ENCODE measurements at regions not wholly inside any gene's neighbourhood (a gene's known extent, or its start where the extent isn't known, plus 50 kb on each side); places are given as distances from the start of the nearest gene placed in this dataset.

DNA sequence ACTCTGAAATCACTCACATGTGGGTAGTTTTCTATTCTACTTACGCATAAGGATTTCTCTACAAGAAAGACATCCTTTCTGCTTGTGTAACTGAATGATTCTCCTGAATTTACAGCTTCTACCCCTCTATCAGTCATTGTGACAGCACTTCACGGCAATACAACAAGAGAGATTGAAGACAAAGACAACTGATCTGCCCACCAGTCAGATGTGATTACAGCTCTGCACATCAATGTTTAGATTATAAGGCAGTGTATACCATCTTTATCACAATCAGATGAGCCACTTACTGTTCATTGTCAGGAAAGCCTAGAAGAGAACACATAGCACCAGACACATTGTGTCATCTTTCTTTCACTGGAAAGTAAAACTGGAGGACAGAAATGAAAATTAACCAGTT, 324.4 kb downstream of the CENPC start:
- no peak for DNase-seq

DNA sequence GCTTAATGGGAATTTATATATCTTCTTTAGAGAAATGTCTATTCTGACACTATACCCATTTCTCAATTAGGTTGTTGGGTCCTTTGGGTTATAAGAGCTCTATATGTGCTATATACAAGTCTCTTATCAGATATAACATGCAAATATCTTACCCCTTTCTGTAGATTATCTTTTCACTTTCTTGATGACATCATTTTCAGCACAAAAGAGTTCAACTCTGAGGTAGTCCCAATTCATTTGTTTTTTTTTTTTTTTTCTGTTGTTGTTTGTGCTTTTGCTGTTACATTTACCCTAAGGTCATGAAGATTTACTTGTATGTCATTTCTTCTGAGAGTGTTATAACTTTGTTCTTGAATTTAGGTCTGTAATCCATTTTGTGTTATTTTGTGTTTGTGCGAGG, 326.4 kb downstream of the CENPC start:
- no peak for DNase-seq

DNA sequence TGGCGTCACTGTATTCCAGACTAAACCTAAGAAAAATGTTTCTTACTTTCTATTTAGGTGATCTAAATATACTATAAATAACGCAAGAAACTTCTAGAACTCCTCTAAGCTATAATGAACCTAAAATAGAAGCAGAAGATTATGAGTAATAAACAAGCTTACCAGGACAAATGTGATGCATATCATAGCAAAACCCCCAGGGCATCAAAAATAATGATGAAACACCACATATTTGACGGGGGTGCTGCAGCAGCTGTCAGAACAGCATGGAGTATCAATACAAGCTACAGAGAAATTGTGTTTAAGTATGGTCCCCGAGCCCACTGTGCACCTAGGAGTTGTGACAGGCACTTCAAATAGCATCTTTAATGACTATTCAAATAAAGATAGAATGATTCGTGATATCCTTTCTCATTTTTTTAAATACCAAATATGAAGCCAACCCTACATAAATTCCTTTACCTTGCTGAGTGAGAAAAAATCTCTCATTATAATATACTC, 337.3 kb downstream of the CENPC start:
- DNase-seq, result no peak

DNA sequence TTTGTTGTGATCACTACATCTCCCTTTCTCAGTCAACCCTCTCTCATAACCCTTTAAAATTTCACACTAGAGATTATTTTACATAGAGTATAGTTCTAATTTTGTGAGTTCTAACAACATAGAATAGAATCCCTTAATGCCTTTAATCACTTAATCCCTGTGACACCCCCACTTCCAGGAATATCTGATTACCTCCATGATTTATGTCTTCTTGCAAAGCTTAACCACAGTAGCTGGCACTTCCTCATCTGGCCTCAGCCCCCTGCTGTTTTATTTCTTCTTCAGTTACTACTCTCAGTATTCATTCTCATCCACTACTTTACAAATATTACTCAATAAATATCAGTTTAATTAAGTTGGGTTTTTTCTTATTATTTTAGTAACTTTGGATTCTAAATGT, 340.9 kb downstream of the CENPC start:
- DNase-seq, result no peak

DNA sequence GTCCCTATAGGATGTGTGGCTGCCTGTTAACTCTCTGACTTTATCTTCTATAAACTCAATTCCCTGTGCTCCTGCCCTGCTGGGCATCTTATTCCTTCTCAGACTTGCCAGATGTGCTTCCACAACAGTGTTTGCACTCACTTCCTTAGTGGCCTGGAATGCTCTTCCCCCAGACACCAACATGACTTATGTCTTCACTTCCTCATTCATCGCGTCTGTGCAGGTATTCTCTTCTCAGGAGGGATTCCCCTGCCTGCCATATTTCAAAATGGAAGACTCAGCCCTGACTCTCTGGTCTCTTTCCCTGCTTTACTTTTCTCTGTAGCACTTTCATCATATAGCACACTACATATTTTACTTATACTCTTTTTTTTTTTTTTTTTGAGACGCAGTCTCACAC, 344.0 kb downstream of the CENPC start:
- DNase-seq, result no peak

DNA sequence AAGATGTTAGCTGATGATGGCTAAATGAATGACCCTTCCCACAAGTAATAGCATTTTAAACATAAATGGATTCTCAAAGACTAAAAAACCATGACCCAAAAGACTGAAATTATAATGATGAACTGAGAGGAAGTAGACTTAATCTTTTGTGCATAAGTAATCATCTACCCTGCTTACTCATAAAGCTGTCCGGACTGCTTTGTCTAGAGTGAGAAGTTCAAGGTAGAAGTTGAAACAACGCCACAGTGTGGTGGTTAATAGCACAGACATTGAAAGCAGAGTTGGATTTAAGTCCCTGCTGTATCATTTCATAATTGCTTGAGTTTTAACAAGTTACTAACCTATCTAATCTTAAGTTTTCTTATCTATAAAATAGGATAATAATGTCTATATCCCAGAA, 346.6 kb downstream of the CENPC start:
- no peak for DNase-seq

DNA sequence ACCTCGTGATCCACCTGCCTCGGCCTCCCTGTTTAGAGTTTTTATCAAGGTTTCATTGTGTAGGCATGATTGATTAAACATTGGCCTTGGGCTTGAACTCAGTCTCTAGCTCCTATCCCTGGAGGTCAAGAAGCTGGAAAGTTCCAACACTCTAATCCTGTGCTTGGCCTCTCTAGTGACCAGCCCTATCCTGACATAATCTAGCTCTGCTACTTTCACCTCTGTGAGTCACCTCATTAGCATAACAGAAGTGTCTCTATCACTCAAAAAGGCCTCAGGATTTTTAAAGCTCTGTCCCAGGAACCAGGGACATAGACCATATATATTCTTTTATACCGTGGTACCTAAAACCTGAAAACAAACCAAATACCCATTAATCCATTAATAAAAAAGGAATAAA, 377.5 kb downstream of the CENPC start:
- DNase-seq, result no peak

DNA sequence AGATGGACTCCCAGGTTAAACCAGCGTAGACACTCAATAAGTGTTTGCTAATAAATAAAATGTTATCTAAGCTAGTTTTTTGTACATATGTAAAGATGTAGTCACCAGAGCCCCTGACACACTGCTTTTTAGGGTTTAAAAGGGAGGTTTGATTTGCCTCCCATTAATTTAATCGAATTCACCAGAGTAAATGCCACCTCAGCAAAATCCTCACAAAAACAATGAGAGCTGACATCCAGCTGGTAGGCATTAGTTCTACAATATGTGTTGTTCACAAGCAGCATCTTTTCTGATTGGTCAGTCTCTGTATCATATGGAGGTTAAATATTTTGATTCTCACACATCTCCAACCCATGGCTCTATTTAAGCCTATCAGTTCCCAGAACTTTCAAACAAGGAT, 382.6 kb downstream of the CENPC start:
- DNase-seq, result no peak

DNA sequence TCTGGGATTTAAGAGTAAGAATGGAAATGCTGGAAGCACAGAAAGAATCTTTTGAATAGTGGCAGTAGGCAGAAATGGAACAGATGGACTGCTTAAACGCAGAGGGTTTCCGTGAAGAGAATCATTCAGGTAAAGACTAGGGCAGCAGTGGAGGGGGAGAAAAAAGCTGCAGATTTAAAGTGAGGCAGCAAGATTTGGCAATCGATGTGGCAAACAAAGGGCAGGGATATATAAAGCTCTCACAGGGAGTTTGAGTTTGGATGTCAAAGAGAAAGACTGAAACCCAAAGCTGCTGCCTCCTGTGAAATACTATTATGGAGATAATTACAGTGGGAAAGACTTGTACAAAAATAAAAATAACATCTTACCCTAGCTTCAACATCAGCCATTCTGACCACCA, 384.0 kb downstream of the CENPC start:
- no peak for DNase-seq

DNA sequence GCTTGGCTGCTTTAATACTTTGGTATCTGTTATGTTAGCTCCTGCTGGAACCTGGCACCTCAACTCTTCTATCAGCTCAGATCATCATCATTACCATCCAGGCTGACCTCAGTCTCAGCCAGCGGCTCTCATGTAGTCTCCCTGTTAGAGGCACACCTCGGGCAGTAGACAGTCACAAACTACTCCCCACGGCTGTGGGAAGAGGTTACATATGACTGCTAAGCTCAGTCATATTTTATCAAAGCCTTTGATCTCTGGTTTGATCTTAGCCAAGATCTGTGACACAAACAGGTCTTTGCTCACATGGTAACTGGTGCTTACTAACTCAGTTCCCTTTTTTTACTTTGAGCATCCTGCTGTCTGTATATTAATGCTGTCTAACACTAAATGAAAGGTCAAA, 384.9 kb downstream of the CENPC start:
- no peak for DNase-seq

DNA sequence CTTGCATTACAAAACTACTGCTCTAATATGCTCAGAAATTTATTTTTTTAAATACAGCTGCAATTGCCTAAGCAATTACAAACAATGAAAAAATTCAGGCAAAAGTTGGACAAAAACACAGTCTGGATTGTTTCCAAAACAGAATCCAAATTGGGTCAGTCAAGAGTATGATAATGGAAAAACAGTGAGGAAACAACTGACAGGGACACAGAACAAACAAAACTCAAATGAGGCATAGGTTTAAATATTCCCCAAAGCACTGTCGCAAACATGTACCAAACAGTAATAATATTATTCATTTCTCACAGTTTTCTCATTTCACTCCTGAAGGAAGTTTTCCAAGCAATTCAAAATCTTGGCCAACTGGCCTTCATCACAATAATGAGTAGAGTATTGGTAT, 386.6 kb downstream of the CENPC start:
- DNase-seq, result no peak

DNA sequence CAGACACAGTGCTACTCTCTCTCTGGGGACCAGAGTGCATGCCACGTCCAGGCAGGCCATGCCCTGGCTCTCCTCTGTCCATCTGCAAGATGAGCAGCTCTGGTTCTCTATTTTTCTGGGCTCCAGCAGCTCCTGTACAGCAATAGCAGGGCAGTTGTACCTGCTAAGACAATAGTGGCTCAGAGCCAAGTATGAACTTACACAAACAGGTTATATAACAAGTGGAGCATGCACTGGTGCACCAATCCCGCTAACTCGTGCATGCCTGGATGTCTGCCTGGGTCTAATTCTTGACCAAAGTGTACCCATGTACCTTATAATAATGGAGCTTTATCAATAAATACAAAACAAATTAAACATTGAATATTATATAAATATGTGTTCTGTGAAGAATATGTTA, 392.3 kb downstream of the CENPC start:
- no peak for DNase-seq

DNA sequence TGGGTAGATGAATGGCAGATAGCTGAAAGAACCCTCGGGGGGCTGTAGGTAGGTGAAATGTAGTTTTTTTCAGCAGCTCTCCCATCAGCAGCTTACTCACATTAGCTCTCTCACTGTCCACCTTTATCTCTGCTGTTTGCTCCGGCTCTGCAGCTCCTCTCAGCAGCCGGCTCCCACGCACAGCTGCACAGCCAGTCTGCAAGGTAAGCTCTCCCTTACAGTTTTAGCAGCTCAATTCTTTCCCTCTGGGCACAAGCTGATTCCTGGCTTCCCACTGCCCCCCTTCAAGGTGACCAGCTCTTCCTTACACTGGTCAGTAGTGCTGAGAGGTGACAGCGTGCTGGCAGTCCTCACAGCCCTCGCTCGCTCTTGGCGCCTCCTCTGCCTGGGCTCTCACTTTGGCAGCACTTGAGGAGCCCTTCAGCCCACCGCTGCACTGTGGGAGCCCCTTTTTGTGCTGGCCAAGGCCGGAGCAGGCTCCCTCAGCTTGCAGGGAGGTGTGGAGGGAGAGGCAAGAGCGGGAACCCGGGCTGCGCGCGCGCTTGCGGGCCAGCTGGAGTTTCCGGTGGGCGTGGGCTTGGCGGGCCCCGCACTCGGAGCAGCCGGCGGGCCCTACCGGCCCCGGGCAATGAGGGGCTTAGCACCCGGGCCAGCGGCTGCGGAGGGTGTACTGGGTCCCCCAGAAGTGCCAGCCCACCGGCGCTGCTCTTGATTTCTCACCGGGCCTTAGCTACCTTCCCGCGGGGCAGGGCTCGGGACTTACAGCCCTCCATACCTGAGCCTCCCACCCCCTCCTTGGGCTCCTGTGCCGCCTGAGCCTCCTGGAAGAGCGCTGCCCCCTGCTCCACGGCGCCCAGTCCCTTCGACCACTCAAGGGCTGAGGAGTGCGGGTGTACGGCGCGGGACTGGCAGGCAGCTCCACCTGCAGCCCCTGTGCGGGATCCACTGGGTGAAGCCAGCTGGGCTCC, 393.6 kb downstream of the CENPC start:
- DNase-seq, result no peak

DNA sequence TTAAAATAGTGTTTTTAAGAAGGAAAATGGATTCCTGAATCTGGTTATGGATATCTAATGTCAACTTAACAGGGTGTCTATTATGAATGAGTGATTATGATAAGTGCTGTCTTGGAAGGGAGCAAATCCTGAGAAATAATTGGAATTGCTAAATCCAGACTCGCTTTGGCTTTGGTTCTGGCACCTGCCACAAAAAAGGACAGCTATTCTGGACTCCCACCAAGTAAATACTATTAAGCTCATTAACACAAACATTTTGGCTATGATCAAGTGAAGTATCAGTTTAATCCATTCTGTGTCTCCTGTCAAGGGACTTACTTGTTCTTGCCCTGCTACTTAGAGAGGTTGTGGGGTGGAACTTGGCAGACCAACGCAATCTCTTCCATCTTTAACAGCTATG, 403.7 kb downstream of the CENPC start:
- no peak for DNase-seq

DNA sequence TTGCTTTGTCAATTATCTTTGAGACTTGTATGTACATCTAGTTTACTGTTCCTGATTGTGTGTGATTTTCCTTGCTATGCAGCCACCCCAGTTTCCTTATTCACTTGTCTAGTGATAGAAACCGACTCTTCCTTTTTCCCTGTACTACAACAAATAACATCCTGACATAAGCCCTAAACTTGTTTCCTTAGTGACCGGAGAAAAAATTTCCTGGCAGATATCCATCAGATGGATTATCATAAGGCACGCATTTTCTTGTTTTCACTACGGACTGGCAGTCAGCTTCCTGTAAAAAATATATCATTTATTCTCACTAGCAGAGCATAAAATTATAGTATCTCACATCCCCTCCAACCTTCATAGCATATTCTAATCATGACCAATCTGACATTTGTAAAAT, 410.7 kb downstream of the CENPC start:
- DNase-seq, result no peak

DNA sequence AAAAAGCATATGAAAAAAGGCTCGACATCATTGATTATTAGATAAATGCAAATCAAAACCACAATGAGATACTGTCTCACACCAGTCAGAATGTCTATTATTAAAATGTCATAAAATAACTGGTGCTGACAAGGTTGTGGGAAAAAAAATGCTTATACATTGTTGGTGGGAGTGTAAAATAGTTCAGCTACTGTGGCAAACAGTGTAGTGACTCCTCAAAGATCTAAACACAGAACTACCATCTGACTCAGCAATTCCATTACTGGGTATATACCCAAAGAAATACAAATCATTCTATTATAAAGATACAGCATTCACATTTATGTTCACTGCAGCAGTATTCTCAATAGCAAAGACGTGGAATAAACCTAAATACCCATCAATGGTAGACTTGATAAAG, 412.1 kb downstream of the CENPC start:
- DNase-seq, result no peak

DNA sequence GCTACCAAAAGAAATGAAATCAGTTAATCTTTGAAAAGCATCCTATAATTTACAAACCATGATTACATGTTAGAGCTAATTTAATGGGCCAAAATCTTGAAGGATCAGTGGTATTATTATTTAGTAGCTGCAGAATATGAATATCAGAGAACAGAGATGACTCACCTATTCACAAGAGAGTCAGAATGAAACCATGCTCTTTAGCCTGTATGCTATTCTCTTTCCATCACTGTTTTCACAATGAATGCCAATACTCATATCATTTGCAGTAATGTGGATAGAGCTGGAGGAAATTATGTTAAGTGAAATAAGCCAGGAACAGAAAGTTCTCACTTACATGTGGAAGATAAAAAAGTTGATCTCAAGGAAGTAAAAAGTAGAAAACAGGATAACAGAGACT, 414.1 kb downstream of the CENPC start:
- DNase-seq, result no peak

DNA sequence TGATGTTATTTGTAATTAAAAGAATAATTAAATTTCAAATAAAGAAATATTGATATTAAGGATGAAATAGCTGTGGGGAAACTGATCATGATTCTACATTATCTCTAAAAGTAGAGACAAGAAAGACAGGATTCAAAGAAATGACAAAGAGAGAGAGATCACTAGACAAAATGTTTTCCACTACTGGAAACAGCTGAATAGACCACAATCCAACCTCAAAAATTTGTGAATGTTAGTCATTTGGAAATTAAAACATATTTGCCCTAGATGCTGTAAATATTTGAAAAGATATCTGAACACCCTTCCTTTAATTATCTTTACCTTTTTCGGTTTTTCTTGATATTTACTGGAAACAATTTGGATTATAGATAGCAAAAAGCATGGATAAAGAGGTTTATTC, 414.9 kb downstream of the CENPC start:
- no peak for DNase-seq

DNA sequence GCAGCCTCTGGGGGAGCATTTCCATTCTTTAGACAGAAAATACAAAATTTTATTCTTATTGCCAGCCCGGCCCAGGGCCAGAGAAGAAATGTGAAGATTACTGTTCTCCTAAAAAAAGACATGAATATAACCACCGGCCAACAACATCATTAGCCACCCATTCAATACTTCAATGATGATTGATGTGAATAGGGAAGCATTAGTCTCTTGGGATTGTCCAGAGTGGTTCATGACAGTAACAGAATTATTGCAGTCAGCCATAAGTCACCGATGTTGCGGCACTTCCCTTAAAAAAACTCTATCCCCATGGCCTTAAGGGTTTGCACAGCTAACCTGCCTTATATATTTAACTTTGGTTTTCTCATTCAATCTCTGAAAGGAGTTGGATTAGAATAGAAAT, 418.7 kb downstream of the CENPC start:
- no peak for DNase-seq

DNA sequence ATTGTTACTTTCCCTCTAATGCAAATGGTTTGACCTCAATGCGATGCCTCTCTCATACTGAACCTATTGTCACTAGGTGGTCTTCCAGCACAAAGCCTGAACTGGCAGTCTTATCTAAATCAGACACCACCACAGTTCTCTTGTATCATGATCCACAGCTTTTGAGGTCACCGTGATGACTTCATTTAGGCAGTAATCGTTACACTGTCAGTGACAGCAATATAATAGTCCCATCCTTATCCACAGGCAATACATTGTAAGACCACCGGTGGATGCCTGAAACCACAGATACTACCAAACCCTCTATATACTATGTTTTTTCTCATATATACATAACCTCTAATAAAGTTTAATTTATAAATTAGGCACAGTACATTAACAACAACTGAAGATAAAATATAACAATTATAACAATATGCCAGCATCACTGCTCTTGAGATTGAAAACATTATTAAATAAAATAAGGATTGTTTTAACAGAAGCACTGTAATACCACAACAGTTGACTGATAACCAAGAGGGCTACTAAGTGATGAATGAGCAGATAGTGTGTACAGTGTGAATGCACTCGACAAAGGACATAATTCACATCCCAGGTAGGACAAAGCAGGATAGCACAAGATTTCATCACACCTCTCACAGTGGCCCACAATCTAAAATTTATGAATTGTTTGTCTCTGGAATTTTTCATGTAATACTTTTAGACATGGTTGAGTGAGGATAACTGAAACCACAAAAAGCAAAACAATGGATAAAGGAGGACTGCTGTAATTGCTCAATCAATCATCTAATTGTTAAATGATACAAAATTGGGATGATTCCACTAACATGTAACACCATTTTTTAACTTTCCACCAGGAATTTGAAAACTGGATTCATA, 419.4 kb downstream of the CENPC start:
- no peak for DNase-seq

DNA sequence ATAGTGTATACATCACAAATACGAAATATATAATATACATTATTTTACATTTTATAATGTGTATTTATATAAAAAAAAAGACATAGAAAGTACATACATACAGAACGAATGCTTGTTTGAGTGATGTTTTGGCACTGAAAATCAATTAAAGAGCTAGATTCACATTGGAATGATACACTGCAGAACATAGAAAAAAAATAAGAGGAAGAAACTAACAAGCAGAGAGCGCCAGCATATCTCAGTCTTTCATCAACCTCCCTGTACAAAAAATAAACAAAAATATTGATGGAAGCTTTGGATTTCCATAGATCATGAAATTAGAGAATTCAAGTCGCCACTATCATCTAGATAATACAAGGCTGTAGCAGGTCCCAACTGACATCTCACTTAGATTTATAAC, 420.6 kb downstream of the CENPC start:
- DNase-seq, result no peak

DNA sequence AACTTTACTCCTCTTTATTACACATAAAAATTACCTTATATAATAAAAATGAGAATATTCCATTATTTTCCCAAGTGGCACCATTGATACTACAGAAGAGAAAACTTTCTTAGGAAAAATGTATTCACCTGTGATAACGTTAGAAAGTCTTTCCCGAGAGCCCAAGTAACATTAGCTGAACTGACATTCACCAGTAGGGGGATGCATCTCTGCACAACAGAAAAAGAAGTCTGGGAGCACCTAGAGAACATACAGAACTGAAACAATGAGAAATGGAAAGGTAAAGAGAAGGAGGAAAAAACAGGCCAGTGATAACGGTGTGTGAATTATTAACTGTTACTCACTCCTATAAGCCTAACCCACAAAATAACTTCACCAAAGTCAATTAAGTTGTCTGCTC, 423.3 kb downstream of the CENPC start:
- DNase-seq, result no peak

DNA sequence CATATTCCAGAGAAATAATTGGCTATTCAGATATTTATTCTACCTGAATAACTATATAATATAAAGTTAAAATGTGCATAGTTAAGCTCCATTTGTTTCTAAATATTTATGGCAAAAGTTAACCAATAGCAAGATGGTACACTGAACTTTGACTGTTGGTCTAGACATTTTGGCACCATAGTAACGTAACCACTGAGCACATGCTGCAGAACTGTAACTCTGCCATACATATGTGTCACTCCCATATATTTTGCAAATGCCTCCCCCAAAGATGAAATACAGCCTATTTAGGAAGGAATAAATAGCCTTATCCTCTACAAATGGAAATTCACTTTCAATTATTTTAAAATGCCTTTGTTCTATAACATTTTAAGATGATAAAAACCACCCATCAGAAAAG, 424.9 kb downstream of the CENPC start:
- DNase-seq, result no peak

DNA sequence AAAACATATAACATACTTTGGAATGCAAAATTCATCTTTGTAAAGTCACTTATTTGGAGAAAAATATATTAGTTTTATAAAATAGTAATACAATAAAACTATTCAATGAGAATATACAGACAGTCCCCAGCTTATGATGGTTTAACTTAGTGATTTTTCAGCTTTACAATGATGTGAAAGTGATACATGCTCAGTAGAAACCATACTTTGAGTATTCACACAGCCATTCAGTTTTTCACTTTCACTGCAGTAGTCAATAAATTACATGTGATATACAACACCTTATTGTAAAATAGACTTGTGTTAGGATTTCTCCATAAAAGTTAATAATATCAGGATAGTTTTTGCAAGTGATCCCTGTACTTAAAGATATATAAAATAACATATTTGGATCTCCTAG, 436.0 kb downstream of the CENPC start:
- no peak for DNase-seq

Measured in 8988T (cell line).